ENCODE measurements at regions not wholly inside any gene's neighbourhood (a gene's known extent, or its start where the extent isn't known, plus 50 kb on each side); places are given as distances from the start of the nearest gene placed in this dataset.

- TF ChIP-seq ESRRA (IDR thresholded peaks at IDR 0.05; ENCODE audit: borderline replicate concordance, low read length) (no peak), SMC3 (IDR thresholded peaks at IDR 0.05) (no peak), REST (IDR thresholded peaks at IDR 0.05) (no peak), ZSCAN20 (CRISPR knock-in tag; IDR thresholded peaks at IDR 0.05) (no peak), CTCF (IDR thresholded peaks at IDR 0.05) (no peak), RAD21 (conservative IDR thresholded peaks at IDR 0.05 in 1 of 2, IDR thresholded peaks at IDR 0.05 in 1 of 2) (no peak), MAZ (IDR thresholded peaks at IDR 0.05; ENCODE audit: borderline replicate concordance, low read depth, low read length) (no peak)
Observed at GRCh38 chr6:134510920-134511319, 193.0 kb upstream of the SGK1 start.
